H9 (cell line): ENCODE measurements at regions not wholly inside any gene's neighbourhood (a gene's known extent, or its start where the extent isn't known, plus 50 kb on each side); places are given as distances from the start of the nearest gene placed in this dataset.

Experiments
- DNase-seq: peaks from one replicate; pipeline ENCODE4 v3.0.0-alpha.2; 2017
- H2AFZ ChIP-seq: one replicate; pipeline ENCODE4 v1.6.1; 2013; ENCODE audit warnings: mild to moderate bottlenecking, low read length, control low read depth, moderate library complexity
- H2AK5ac ChIP-seq: 2 replicates; pipeline ENCODE4 v1.6.1; 2013; ENCODE audit warnings: low read length, control low read depth, mixed read lengths; ENCODE audit not compliant: insufficient read length
- H2BK120ac ChIP-seq: one replicate; pipeline ENCODE4 v1.6.1; 2013; ENCODE audit warnings: low read depth, mild to moderate bottlenecking, low read length, control low read depth, inconsistent platforms; ENCODE audit not compliant: poor library complexity, severe bottlenecking
- H2BK12ac ChIP-seq: 2 replicates; pipeline ENCODE4 v1.6.1; 2013; ENCODE audit warnings: low read length, control low read depth, mixed read lengths, low read depth; ENCODE audit not compliant: insufficient read length
- H2BK15ac ChIP-seq: 2 replicates; pipeline ENCODE4 v1.6.1; 2013; ENCODE audit warnings: low read depth, low read length, control low read depth
- H2BK20ac ChIP-seq: one replicate; pipeline ENCODE4 v1.6.1; 2013; ENCODE audit warnings: low read depth, mild to moderate bottlenecking, low read length, control low read depth, inconsistent platforms; ENCODE audit not compliant: poor library complexity, severe bottlenecking
- H2BK5ac ChIP-seq: 2 replicates; pipeline ENCODE4 v1.6.1; 2013; ENCODE audit warnings: low read length, control low read depth, mixed read lengths; ENCODE audit not compliant: insufficient read length
- H3K14ac ChIP-seq: 2 replicates; pipeline ENCODE4 v1.6.1; 2013; ENCODE audit warnings: low read length, control low read depth; ENCODE audit not compliant: insufficient read depth
- H3K18ac ChIP-seq: 2 replicates; pipeline ENCODE4 v1.6.1; 2013; ENCODE audit warnings: low read depth, mild to moderate bottlenecking, mixed read lengths, low read length, control low read depth; ENCODE audit not compliant: insufficient read length
- H3K23ac ChIP-seq: 2 replicates; pipeline ENCODE4 v1.6.1; 2013; ENCODE audit warnings: low read length, control low read depth, mixed read lengths, low read depth; ENCODE audit not compliant: insufficient read length
- H3K23me2 ChIP-seq: 2 replicates; pipeline ENCODE4 v1.6.1; 2013; ENCODE audit warnings: low read depth, mild to moderate bottlenecking, mixed read lengths, low read length, control low read depth; ENCODE audit not compliant: insufficient read length, poor library complexity, severe bottlenecking
- H3K27ac ChIP-seq: 2 replicates; pipeline ENCODE4 v1.5.1; 2013; ENCODE audit warnings: low read length, control low read depth, mixed read lengths, low read depth; ENCODE audit not compliant: insufficient read length
- H3K27me3 ChIP-seq: 2 replicates; pipeline ENCODE4 v1.6.1; 2013; ENCODE audit warnings: low read length, control low read depth, inconsistent platforms; ENCODE audit not compliant: insufficient read depth
- H3K4ac ChIP-seq: 2 replicates; pipeline ENCODE4 v1.6.1; 2013; ENCODE audit warnings: low read depth, mild to moderate bottlenecking, control low read depth, inconsistent platforms, low read length, moderate library complexity
- H3K4me1 ChIP-seq: 2 replicates; pipeline ENCODE4 v1.6.1; 2013; ENCODE audit warnings: low read length, control low read depth, inconsistent platforms; ENCODE audit not compliant: insufficient read depth
- H3K4me2 ChIP-seq: 2 replicates; pipeline ENCODE4 v1.6.1; 2013; ENCODE audit warnings: low read length, control low read depth, mixed read lengths; ENCODE audit not compliant: insufficient read length, insufficient read depth
- H3K56ac ChIP-seq: 2 replicates; pipeline ENCODE4 v1.6.1; 2013; ENCODE audit warnings: low read depth, mild to moderate bottlenecking, mixed read lengths, low read length, control low read depth; ENCODE audit not compliant: insufficient read length
- H3K79me1 ChIP-seq: 2 replicates; pipeline ENCODE4 v1.6.1; 2013; ENCODE audit warnings: low read depth, mild to moderate bottlenecking, moderate library complexity, low read length, control low read depth, inconsistent platforms; ENCODE audit not compliant: insufficient read depth, poor library complexity, severe bottlenecking
- H3K79me2 ChIP-seq: 2 replicates; pipeline ENCODE4 v1.6.1; 2013; ENCODE audit warnings: low read length, control low read depth, inconsistent platforms; ENCODE audit not compliant: insufficient read depth
- H3K9ac ChIP-seq: 2 replicates; pipeline ENCODE4 v1.6.1; 2013; ENCODE audit warnings: low read length, control low read depth, mixed read lengths; ENCODE audit not compliant: insufficient read length; ENCODE audit errors: extremely low read depth
- H3K9me3 ChIP-seq: one replicate; pipeline ENCODE4 v1.6.1; 2013; ENCODE audit warnings: low read depth, low read length, inconsistent platforms; ENCODE audit not compliant: control insufficient read depth
- H3T11ph ChIP-seq: one replicate; pipeline ENCODE4 v1.6.1; 2013; ENCODE audit warnings: mild to moderate bottlenecking, low read length, control low read depth, inconsistent platforms
- H4K20me1 ChIP-seq: one replicate; pipeline ENCODE4 v1.6.1; 2013; ENCODE audit not compliant: control insufficient read depth, insufficient read length, insufficient read depth
- H4K5ac ChIP-seq: 2 replicates; pipeline ENCODE4 v1.6.1; 2013; ENCODE audit warnings: low read depth, mild to moderate bottlenecking, mixed read lengths, low read length, control low read depth; ENCODE audit not compliant: insufficient read length
- H4K8ac ChIP-seq: replicated peaks from 2 replicates; pipeline ENCODE4 v1.6.1; 2013; ENCODE audit warnings: low read length, control low read depth, mixed read lengths, low read depth; ENCODE audit not compliant: insufficient read length
- H4K91ac ChIP-seq: 2 replicates; pipeline ENCODE4 v1.6.1; 2013; ENCODE audit warnings: low read depth, mild to moderate bottlenecking, moderate library complexity, mixed read lengths, low read length, control low read depth; ENCODE audit not compliant: insufficient read length
- H3K27ac Mint-ChIP-seq, 3 experiments: 2 replicates in 2 of 3; 3 replicates in 1 of 3; pipeline ENCODE4 v1.8.0; 2020 to 2021; ENCODE audit warnings: mixed read lengths in 3 of 3, mild to moderate bottlenecking in 1 of 3, moderate library complexity in 1 of 3
- H3K27me3 Mint-ChIP-seq: 2 replicates; pipeline ENCODE4 v1.8.0; 2021; ENCODE audit warnings: low read depth, mild to moderate bottlenecking, moderate library complexity, mixed read lengths
- H3K36me3 Mint-ChIP-seq, 3 experiments: 2 replicates in 2 of 3; 3 replicates in 1 of 3; pipeline ENCODE4 v1.8.0; 2020 to 2021; ENCODE audit warnings: low read depth in 3 of 3, mixed read lengths in 3 of 3; ENCODE audit not compliant: insufficient read depth in 1 of 3
- H3K4me1 Mint-ChIP-seq, 2 experiments: 2 replicates each; pipeline ENCODE4 v1.8.0; 2020; ENCODE audit warnings: mixed read lengths in 2 of 2
- H3K4me3 Mint-ChIP-seq, 2 experiments: 2 replicates in 1 of 2; 3 replicates in 1 of 2; pipeline ENCODE4 v1.8.0; 2020 to 2021; ENCODE audit warnings: mild to moderate bottlenecking in 2 of 2, mixed read lengths in 2 of 2, moderate library complexity in 1 of 2
- H3K9me3 Mint-ChIP-seq, 2 experiments: 2 replicates in 1 of 2; 3 replicates in 1 of 2; pipeline ENCODE4 v1.8.0; 2020; ENCODE audit warnings: mild to moderate bottlenecking in 2 of 2, mixed read lengths in 2 of 2, moderate library complexity in 1 of 2
- CTCF ChIP-seq: fragments of 200-600 bp; sonication (generic); conservative IDR thresholded peaks from 3 replicates; pipeline ENCODE4 v1.8.0; 2021; ENCODE audit warnings: antibody characterized with exemption, mild to moderate bottlenecking
- WGBS: extraction: QIAGEN DNeasy Blood & Tissue Kit; methylation state at CpG from one replicate; pipeline ENCODE4 v1.1.7; 2013; ENCODE audit warnings: missing lambda C conversion rate, low lambda C conversion rate, mixed read lengths; ENCODE audit not compliant: insufficient read length; ENCODE audit errors: extremely low coverage; 5-methylcytosine and 5-hydroxymethylcytosine counted together

DNA sequence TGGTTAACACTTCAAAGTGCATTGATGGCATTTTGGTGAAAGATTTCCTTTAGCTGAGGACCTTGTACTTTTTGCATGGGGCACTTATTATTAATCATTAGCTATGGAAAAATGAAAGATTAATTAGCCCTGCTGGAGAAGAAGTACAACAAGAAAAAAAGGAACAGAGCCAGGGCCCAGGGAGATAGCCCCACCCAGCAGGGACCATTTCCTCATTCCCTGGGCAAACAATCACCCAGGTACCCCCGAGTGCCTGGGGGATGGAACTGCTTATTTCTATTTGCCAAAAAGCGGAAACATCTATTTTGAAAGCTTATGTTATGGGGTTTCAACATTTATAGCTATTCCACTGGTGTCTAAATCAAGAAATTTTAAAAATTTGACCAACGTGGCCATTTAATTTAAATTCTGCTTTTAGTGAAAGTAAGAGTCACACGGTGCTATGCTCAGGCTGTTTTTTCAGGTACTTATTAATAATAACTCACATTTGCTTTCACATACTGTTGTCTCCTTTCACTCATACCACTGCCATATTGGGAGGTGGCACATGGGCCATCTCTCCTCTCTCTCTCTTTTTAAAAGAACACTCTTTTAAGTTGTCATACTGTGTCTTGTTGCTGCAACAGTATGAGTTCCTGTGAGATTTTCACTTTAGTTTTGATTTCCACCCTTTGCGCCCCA is 143.6 kb upstream of the KIF5B start:
- H4K5ac ChIP-seq = no peak overlapping the region
- H4K8ac ChIP-seq = no peak overlapping the region
- no peak overlapping the region for H3K4me3 Mint-ChIP-seq
- H3K36me3 Mint-ChIP-seq = no peaks in the 10 kb centered on the region
- no CpG with 5 or more reads among the region's 5 CpGs for WGBS
- peaks cover 0 to 5% of the 10 kb centered on the region in 2 experiments; a peak in 1 of 5 replicates for H3K9me3 Mint-ChIP-seq
- DNase-seq = no peak
- H2AK5ac ChIP-seq = no peak overlapping the region
- H3K27me3 ChIP-seq = no peaks in the 10 kb centered on the region
- H3K4me1 Mint-ChIP-seq = peaks cover 0 to 3% of the 10 kb centered on the region in 2 experiments; a peak in 1 of 4 replicates
- H4K20me1 ChIP-seq = no peaks in the 10 kb centered on the region
- no peak overlapping the region for H3K56ac ChIP-seq
- H2BK20ac ChIP-seq = no peak overlapping the region
- H2AFZ ChIP-seq = no peak overlapping the region
- H3K27ac ChIP-seq = no peak overlapping the region
- H2BK5ac ChIP-seq = no peak overlapping the region
- H2BK120ac ChIP-seq = no peak overlapping the region
- H3K27me3 Mint-ChIP-seq = no peaks in the 10 kb centered on the region
- no peaks in the 10 kb centered on the region for H3K23me2 ChIP-seq
- H3K4me1 ChIP-seq = no peaks in the 10 kb centered on the region
- H4K91ac ChIP-seq = no peak overlapping the region
- H3T11ph ChIP-seq = no peak overlapping the region
- H3K4me2 ChIP-seq = no peak overlapping the region
- no peaks in the 10 kb centered on the region for H3K79me2 ChIP-seq
- no peak overlapping the region for H3K23ac ChIP-seq
- TF ChIP-seq CTCF = no peak
- no peak overlapping the region for H3K14ac ChIP-seq
- H3K27ac Mint-ChIP-seq = no peak overlapping the region
- H3K18ac ChIP-seq = no peak overlapping the region
- no peak overlapping the region for H2BK15ac ChIP-seq
- no peak overlapping the region for H3K4ac ChIP-seq
- no peak overlapping the region for H3K9ac ChIP-seq
- no peaks in the 10 kb centered on the region for H3K79me1 ChIP-seq
- no peak overlapping the region for H2BK12ac ChIP-seq
- H3K9me3 ChIP-seq = no peaks in the 10 kb centered on the region
